HG02973 (cell line): ENCODE measurements at regions not wholly inside any gene's neighbourhood (a gene's known extent, or its start where the extent isn't known, plus 50 kb on each side); places are given as distances from the start of the nearest gene placed in this dataset.
"Not testable (repeated sequence)": the region's sequence is repeated elsewhere in the genome, so short reads cannot be mapped to it uniquely, and the experiment has no call there.

Experiments used
- ATAC-seq: cut with Tn5 transposase; IDR thresholded peaks from one replicate; pipeline ENCODE4 v1.9.1; 2021; ENCODE audit warnings: moderate library complexity; ENCODE audit not compliant: unreplicated experiment

DNA sequence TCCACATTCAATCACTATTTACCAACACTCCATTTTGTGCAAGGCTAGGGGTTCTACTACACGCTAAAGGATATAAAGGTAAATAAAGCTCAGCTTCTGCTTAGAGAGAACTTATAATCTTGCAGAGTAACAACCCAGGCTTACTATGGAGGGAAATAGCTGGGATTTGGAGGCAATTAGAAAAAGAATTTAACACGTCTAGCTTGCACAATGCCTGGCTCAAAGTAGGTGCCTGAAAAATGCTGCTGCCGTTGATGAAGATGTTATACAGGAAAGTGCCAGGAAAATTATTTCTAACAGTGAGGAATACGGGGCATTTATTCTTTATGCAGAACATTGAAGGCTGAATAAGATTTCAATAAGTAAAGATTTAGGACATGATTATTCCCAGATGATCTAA lies 214.2 kb downstream of the KITLG start:
- ATAC-seq: no peak

DNA sequence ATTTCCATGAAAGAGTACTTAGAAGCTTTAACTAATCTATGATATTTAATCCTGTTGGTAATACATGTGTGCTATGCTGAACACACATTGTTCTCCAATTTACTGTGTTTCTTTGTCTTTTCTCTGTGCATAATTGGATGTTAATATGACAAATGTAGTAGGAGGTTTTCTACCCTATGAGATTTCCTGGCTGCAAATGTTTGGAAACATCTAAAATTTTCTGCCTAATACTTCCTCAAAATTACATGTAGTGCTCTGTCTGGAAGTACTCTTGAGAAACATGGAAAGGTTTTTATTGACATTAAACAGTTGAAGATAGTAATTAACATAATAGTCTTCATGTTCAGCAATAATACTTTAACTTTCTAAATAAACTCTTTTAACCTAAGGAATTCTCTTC lies 213.0 kb downstream of the KITLG start:
- no peak for ATAC-seq

DNA sequence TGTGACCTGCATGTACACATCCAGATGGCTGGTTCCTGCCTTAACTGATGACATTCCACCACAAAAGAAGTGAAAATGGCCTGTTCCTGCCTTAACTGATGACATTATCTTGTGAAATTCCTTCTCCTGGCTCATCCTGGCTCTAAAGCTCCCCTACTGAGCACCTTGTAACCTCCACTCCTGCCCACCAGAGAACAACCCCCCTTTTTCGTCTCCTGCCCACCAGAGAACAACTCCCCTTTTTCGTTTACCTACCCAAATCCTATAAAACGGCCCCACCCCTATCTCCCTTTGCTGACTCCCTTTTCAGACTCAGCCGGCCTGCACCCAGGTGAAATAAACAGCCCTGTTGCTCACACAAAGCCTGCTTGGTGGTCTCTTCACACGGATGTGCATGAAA lies 212.2 kb downstream of the KITLG start:
- ATAC-seq: not testable (repeated sequence)

DNA sequence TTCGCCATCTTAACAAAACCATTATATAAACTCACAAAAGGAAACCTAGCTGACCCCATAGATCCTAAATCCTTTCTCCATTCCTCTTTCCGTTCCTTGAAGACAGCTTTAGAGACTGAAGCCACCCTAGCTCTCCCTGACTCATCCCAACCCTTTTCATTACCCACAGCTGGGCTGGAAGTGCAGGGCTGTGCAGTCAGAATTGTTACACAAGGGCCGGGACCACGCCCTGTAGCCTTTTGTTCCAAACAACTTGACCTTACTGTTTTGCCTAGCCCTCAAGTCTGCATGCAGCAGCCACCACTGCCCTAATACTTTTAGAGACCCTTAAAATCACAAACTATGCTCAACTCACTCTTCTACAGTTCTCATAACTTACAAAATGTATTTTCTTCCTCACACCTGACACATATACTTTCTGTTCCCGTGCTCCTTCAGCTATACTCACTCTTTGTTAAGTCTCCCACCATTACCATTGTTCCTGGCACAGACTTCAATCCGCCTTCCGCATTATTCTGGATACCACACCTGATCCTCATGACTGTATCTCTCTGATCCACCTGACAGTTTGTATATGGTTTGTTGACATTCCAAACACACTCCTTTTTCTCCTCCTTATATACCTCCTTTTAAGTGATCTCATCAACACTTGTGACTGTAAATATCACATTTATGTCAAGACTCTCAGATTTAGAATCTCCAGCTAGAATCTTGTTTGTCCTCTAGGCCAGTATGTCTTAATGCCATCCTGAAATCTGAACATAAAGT lies 208.7 kb downstream of the KITLG start:
- ATAC-seq: no peak

DNA sequence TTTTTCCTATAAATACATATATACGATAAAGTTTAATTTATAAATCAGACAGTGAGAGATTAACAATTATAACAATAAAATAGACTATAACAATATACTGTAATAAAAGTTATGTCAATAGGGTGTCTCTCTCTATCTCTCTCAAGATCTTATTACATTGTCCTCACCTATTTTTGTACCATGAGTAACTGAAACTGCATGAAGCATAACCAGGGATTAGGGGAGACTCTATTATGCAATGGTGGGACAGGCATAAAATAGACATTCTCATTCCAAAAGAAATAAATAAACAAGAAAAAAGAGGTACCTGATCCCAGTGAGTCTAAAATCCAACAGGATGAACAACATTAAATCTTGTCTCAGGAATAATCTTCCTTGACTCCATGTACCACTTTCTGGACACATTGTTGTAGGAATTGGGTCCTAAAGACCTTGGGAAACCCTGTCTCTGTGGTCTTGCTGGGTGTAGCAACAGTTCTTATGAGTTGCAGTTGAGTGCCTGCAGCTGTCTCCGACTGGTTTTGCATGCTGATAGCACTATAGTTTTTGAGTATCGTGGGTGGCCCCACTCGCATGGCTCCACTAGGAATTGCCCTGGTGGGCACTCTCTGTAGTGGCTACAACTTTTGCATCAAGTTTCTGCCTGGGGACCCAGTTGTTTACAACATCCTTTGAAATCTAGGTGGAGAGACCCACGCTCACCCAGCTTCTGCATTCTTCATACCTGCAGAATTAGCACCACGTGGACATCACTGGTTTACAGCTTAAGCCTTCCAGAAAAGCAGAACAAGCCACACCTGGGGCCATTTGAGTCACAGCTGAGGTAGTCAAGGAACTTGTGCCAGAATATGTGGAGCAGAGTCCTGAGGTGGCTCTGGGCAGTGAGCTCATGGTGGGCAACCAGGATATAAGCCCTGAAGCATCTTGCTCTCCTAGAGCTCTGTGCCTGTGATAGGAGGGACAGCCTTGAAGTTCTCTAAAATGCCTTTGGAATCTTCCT lies 204.7 kb downstream of the KITLG start:
- ATAC-seq: no peak

DNA sequence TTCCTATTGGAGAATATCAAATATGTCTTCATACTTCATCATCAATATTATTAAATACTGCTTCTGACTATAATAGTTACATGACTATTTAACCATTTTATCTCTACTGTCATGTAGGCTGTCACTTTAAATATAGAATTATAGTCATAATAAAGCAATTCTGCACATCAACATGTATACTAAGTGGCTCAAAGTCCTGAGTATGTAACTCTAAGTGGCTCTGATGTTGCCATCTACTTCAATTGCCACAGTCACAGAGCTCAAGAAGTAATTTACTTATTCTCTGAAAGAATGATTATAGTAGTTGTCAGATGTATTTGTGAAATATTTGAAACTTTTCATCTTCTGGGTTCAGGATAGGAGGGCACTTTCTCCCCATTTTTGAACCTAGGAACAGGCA lies 202.3 kb downstream of the KITLG start:
- ATAC-seq: no peak

DNA sequence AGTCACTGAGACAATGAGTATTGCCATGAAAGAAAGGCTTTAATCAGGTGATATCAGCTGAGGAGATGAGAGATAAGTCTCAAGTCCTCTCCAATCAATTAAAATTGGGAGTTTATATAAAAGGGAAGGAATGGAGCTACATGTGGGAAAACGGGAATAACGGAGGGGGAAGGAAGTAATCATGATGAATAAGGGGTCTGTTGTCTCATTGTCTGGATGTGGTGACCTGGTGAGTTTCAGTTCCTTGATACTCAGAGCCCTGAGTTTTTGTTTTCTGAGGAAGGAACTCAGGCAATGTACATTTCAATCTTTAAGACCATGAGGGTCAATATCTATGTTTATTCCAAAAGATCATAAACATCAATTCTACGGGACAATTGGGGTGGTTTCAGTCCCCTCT lies 198.8 kb downstream of the KITLG start:
- ATAC-seq: no peak

DNA sequence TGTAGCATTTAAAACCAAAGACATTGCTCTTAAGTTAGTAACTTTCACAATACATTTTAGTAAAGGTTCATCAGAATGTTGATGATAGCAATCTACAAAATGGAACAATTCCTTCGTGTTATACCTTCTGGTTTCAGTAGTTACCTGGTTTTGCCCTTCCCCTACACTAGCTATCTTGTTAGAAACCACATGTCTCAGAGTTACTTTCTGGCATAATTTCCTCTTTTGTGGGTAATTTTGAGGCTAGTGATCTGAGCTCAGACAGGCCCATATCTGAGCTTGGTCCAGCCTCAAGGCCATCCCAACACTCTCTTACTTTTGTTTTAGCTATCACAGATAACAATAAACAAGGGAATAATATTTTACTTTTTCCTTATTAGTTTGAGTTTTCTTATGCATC lies 196.9 kb downstream of the KITLG start:
- ATAC-seq: no peak

DNA sequence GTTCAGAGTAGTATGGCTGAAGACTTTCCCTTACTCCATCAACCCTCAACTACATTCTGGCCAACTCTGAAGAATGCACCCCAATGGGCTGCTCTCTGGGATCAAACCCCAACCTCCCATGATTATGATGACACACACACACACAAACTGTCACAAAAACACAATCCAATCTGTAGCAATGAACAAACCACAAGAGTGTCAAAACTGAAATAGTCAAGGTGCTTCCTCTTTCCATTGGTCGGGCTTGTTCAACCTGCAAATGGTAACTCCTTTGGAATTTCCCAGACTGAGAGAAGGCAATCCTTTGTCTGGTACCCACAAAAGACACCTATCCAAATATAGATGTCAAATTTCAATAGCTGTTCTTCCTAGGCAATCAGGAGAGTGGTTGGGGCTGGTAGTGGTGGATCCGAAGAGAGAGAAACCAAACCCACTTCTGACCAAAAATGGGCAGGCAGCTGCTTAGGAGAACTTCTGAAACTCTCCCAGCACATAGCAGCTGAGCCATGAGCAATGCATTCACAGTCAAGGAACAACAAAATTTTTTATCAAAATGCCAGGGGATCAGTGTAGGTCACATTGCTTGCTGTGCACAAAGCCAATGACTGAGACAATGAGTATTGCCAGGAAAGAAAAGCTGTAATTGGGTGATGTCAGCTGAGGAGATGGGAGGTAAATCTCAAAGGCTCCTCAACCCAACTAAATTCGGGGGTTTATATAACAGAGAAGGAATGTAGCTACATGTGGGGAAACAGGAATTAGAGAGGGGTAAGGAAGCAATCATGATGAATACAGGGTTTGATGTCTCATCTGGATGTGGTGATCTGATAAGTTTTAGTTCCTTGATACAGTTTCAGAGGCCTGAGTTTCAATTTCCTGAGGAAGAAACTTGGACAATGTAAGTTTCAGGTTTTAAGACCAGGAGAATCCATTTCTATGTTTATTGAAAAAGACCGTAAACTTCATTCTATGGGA lies 191.4 kb downstream of the KITLG start:
- peak; percentile 47 for ATAC-seq

DNA sequence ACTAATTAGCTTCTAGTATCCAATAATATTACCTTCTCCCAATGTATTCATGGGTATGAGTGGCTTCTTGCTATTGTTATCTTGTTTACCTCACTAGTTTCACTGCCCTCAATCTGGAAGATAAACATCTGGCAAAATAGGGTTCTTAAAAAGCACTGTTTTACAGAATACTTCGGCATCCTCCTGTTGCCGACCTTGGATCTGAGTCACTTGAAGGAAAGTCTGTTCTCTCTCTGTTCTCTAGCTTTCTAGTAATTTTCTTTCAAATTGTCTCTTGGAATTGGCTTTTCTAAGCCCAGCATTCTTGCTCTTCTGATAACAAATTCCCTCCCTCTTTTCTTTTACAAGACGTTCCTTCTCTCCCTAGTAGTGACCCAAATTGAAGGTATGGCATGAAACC lies 189.5 kb downstream of the KITLG start:
- ATAC-seq: no peak

DNA sequence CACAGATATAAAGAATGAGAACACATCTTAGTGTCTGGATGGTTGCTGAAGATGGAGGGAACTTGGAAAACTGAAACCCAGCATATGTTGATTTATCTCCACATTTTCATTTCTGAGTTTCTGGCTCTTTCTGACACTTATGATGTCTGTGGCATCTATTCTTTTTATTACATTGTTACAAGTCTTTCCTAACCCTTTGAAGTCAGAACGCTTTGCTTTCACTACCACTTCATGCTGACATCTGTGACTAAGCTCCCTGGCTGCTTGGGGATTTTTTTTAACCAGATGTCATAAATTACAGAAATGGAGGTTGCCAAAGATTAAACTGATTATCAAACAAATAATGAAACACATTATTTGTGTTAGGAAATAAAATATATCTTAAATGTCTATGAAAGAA lies 188.7 kb downstream of the KITLG start:
- ATAC-seq: peak; percentile 67

DNA sequence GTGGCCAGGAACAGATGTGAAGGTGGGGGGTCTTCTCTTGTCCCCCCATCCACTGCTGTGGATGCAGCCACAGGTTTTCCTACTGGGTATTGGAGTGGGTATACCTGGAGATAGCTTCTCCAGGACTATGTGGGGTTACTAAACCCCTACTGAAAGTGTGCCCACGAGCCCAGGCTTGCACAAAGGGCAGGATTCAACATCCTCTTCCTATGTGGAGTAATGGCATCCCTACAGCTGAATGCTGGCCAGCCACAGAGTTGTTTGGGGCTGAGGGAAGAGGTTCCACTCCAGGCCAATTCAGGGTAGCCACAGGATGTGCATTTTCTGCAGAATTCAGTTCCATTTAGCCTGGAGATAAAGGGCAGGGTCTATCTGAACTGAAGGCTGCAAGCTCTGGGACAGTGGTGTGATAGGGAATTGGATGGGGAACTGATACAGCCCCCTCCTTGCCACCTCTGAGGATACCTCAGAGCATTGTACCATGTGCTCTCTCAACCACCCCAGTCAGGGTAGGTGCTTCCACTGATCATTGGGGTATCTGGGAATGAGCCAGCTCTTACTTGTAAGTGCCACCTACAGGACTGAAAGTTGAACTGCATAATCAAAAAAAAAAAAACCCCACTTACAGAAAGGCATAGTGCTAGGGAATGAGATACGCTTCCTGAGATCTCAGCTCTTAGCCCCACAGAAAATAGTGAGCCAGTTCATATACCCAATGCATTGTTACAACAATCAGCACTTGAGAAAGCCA lies 187.1 kb downstream of the KITLG start:
- ATAC-seq: no peak

DNA sequence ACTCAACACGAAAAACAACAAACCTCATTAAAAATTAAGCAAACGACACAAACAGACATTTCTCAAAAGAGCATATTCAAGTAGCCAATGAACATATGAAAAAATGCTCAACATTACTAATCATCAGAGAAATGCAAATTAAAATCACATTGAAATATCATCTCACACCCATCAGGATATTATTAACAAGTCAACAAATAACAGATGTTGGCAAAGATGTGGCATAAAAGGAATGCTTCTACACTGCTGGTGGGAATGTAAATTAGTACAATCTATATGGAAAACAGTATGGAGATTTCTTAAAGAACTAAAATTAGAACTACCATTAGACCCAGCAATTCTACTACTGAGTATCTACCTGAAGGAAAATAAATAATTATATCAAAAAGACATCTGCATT lies 182.2 kb downstream of the KITLG start:
- ATAC-seq: no peak

DNA sequence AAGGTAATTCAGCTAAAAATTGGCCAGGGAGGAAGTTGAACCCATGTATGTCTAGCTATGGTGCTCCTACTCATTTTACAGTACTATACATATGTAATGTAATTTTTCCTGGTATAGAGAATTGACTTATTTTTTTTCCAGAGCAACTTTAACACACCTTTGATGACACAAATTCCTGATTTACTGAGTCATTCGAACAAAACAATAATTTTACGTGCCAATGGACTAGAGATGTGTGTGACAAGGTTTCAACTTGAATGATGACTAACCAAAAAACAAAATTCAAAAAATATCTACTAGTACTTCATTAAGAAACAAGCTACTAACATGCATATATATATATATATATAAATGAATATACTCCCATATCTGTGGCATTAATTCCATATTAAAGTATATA lies 180.5 kb downstream of the KITLG start:
- ATAC-seq: no peak

DNA sequence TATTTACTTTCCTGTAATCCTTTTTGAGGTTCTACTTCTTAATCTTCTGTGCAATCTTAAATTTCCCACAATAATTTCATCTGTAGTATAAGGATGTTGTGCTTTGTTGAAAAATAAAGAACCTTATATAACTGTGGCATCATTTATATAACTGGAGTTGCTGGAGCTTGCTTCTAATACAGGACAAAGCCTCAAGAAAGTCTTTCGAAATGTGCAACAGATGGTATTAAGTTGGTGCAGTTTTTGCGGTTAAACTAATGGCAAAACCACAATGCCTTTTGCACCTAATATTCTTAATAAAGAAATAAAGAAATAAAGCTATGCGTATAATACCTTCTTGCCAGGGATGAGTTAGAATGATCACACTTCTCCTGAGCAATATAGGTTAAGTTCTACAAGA lies 180.0 kb downstream of the KITLG start:
- ATAC-seq: no peak

DNA sequence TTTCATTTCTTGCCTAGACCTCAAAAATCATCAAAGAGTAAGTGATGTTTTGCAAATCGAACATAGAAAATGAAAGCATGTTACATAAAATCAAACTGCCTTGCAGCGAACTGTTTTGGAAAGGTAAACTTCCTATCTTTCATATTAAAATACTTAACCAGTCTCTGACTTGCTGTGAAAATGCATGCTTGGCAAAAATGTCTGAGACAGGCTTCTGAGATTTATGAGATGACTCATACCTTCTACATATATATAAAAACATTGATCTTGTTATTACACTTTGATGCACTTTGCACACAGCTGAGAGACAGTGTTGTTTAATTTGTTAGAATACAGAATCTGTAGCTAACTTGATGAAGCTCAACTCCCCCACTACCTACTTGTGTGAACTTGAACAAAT lies 179.1 kb downstream of the KITLG start:
- ATAC-seq: no peak

DNA sequence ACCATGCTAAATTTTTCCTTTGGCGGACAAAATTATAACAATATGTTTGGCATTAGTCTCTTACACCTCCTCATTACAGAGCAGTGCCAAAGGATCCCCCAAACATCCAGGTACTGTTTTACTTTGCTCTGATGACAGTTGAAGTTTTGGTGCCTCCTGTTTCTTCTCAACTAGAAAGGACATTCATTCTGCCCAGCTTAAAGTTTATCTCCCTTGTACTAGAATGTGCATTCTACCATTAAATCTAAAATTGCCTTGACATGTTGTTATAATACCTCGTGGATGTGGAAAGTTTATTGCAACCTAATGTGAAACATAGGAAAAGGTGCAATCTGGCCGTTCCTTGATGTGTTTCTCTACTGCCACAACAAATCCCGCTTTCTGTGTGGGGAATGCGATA lies 173.4 kb downstream of the KITLG start:
- ATAC-seq: no peak

DNA sequence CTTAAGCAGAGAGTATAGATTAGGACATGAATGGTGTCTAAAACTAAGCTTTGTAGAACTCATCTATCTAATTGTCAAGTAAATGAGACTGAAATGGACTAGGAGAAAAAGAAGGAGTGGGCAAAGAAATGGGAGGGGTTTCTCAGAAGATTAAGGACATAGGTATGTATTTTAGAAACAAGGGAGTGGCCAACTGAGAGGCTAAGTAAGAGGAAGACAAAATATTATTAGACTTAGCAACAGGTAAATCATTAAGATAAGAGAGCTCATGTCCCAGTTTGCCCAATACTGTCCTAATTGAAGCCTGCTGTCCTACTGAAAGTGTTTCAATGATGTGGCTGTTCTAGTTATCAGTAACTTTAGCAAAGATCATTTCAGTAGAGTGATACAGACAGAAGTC lies 171.4 kb downstream of the KITLG start:
- no peak for ATAC-seq

DNA sequence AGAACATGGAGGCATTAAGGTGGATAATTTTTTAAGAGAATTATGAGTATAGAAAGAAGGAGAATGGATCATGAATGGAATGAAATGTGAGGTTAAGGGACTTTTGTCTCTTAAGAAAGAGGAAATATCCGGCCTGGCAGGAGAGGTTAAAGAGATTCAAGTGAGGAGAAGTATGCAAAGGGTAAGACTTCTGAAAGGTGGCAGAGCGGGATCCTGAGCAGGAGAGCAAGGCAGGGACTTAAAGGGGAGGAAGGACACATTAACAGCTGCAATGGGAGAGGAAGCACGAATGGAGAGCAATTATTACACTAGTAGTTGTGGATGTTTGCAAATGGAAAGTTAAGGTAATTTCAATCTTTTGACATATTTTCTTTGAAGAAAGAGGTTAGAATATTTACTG lies 171.0 kb downstream of the KITLG start:
- ATAC-seq: no peak

DNA sequence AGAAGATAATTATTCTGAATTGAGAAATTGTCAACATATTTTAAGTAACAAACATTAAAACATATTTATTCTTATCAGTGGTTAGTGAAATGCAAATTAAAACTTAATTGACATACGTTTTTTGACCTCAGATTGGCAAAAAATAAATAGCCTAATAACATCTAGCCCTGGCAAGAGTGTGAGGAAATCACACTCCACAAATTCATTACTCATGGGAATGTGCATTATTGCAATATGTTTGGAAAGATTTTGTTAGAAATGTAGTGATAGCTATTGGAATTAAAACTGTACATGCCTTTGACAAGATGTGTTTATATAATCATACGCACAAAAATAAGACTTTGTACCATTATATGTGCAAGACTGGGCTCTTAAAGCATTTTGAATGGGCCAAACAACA lies 168.6 kb downstream of the KITLG start:
- ATAC-seq: no peak
